ENCODE measurements at regions not wholly inside any gene's neighbourhood (a gene's known extent, or its start where the extent isn't known, plus 50 kb on each side); places are given as distances from the start of the nearest gene placed in this dataset.

DNA sequence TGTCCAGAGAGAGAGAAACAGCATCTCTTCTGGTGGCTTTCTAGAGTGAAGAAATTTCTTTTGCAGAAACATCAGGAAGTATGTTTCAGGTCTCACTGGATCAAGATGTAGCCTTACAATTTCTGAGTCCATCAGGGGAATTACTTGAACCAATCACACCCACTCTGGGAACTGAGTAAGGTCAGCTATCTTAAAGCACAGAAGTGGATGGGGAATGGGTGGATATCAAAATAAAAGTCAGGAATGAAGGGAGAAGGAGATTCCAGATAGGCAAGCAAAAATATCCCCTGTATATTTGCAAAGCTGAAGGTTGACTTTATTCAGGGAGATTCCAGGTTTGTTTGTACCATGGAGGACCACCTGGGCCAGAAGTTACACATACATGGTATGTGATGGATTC, 188.0 kb downstream of the CYRIA start:
- Mint-ChIP-seq H3K9me3 (no peaks in the 10 kb centered on the region), H3K27me3 (peaks cover 10% of the 10 kb centered on the region), H3K4me3 (no peak overlapping the region), H3K27ac (no peak overlapping the region), H3K36me3 (ENCODE audit: low read depth) (no peaks in the 10 kb centered on the region), H3K4me1 (no peaks in the 10 kb centered on the region)
- DNase-seq (no peak), ATAC-seq (ENCODE audit: low read depth) (no peak)
- ChIA-PET POLR2A (no interaction called here), CTCF (no interaction called here)
- TF ChIP-seq, protein P1, sequence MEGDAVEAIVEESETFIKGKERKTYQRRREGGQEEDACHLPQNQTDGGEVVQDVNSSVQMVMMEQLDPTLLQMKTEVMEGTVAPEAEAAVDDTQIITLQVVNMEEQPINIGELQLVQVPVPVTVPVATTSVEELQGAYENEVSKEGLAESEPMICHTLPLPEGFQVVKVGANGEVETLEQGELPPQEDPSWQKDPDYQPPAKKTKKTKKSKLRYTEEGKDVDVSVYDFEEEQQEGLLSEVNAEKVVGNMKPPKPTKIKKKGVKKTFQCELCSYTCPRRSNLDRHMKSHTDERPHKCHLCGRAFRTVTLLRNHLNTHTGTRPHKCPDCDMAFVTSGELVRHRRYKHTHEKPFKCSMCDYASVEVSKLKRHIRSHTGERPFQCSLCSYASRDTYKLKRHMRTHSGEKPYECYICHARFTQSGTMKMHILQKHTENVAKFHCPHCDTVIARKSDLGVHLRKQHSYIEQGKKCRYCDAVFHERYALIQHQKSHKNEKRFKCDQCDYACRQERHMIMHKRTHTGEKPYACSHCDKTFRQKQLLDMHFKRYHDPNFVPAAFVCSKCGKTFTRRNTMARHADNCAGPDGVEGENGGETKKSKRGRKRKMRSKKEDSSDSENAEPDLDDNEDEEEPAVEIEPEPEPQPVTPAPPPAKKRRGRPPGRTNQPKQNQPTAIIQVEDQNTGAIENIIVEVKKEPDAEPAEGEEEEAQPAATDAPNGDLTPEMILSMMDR (IDR thresholded peaks at IDR 0.05), result no peak
- intact Hi-C loops (cut with micrococcal nuclease), result no loop called here

DNA sequence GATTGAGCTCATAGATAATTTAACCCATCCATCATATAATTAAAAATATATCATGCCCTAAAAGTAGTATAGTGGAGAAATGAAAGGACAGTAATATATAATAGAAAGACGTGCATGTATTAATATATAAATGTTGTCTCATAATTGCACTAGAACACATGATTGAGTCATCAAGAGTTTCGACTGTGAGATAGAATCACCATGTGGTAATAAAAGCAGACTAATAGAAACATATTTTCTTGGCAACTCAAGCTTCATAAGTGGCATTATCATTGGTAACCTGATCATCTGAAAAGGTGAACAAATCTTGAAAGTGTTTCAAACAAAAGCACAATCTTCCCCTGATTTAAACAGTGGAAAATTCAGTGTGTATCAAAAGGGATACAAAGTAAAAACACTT, 188.8 kb downstream of the CYRIA start:
- intact Hi-C loops (cut with micrococcal nuclease), result no loop called here
- Mint-ChIP-seq H3K27ac (no peak overlapping the region), H3K4me3 (no peak overlapping the region), H3K9me3 (no peaks in the 10 kb centered on the region), H3K4me1 (no peaks in the 10 kb centered on the region), H3K36me3 (ENCODE audit: low read depth) (no peaks in the 10 kb centered on the region), H3K27me3 (peaks cover 10% of the 10 kb centered on the region)
- CTCF ChIA-PET, result no interaction called here
- no peak for DNase-seq
- no peak for ATAC-seq (ENCODE audit: low read depth)
- TF ChIP-seq, protein P1 (IDR thresholded peaks at IDR 0.05), result no peak
- POLR2A ChIA-PET, result no interaction called here

DNA sequence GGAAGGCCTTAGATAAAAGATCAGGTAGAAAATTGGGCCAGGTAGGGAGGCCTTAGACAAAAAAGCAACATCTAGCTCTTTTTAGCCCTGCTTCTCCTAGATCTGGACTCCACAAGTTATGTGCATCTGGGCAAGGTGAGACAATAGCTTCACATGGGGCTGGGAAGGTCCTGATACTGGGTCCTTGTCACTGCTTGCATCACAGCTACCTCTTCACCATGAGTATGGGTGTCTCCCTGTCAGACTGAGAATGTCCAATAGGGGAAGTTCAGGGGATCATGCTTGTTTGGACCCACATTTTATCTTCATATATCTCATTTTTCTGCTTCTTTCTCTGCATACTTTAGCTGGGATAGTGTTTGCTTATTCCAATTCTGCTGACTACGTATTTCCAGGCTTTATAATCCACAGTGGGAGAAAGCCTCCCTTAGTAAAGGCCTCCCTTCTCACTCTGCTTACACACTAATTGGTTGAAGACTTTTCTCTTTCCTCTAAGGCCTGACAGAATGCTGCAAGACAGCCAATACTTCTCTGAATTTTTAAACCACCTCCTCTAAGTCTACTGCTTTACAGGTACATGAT, 189.6 kb downstream of the CYRIA start:
- peaks cover 5% of the 10 kb centered on the region for H3K27me3 Mint-ChIP-seq
- no peaks in the 10 kb centered on the region for H3K9me3 Mint-ChIP-seq
- ChIA-PET CTCF (no interaction called here), POLR2A (no interaction called here)
- TF ChIP-seq, protein P1 (IDR thresholded peaks at IDR 0.05), result no peak
- H3K36me3 Mint-ChIP-seq (ENCODE audit: low read depth), result no peaks in the 10 kb centered on the region
- H3K4me3 Mint-ChIP-seq, result no peak overlapping the region
- ATAC-seq (ENCODE audit: low read depth) (no peak), DNase-seq (no peak)
- no peak overlapping the region for H3K27ac Mint-ChIP-seq
- no peaks in the 10 kb centered on the region for H3K4me1 Mint-ChIP-seq
- intact Hi-C loops (cut with micrococcal nuclease), result no loop called here

DNA sequence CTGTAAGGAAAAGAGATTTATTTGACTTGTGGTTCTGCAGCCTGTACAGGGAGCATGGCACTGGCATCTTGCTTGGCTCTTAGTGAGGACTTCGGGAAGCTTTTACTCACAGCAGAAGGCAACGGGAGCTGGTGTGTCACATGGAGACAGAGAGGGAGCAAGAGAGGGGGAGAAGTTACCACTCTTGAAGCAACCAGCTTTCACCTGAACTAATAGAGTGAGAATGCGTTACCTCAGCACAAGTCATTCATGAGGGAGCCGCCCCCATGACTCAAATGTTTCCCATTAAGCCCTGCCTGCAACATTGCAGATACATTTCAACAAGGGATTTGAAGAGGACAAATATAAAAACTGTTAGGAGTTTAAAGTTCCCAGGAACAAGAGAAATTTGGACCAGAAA, 190.0 kb downstream of the CYRIA start:
- CTCF ChIA-PET, result no interaction called here
- no peaks in the 10 kb centered on the region for H3K36me3 Mint-ChIP-seq (ENCODE audit: low read depth)
- H3K4me1 Mint-ChIP-seq, result no peaks in the 10 kb centered on the region

DNA sequence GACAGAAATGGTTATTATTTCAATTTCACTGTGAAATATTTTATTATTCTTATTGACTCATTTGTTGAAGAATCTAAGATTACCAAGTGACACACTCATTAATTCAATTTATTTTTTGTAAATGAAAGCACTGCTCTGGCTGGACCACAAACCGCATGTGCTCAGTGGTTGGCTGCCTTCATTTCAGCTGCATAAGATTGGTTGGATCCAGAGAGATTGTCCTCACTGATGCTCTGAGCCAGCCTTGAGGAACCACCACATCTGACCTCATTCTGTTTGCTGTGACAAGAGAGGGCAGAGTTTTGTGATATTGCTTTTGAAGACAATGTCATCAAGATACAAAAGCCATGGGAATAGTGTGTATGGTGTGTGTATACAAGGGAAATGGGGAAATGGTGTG, 192.1 kb downstream of the CYRIA start:
- TF ChIP-seq, protein P1 (IDR thresholded peaks at IDR 0.05), result no peak
- intact Hi-C loops (cut with micrococcal nuclease), result no loop called here
- no peak for ATAC-seq (ENCODE audit: low read depth)
- H3K27ac Mint-ChIP-seq, result no peak overlapping the region
- POLR2A ChIA-PET, result no interaction called here
- H3K9me3 Mint-ChIP-seq, result no peaks in the 10 kb centered on the region
- peaks cover 3% of the 10 kb centered on the region for H3K27me3 Mint-ChIP-seq
- DNase-seq, result no peak
- H3K36me3 Mint-ChIP-seq (ENCODE audit: low read depth), result no peaks in the 10 kb centered on the region
- no peak overlapping the region for H3K4me3 Mint-ChIP-seq
- CTCF ChIA-PET, result no interaction called here
- no peaks in the 10 kb centered on the region for H3K4me1 Mint-ChIP-seq

More for the DNA sequence above, 190.0 kb downstream of the CYRIA start:
- H3K4me3 Mint-ChIP-seq, result no peak overlapping the region
- TF ChIP-seq, protein P1 (IDR thresholded peaks at IDR 0.05), result no peak
- H3K27ac Mint-ChIP-seq, result no peak overlapping the region
- H3K27me3 Mint-ChIP-seq, result peaks cover 3% of the 10 kb centered on the region
- intact Hi-C loops (cut with micrococcal nuclease), result no loop called here
- no peaks in the 10 kb centered on the region for H3K9me3 Mint-ChIP-seq
- ATAC-seq (ENCODE audit: low read depth) (no peak), DNase-seq (no peak)
- POLR2A ChIA-PET, result no interaction called here

Data from activated B cell treated with CpG ODN at 0.5 μM for 24 hours (primary cell).